Stimulated activated CD8-positive, alpha-beta memory T cell treated with anti-CD3 and anti-CD28 coated beads, Interleukin-7, amount 100 ng/mL, for 24 hours (primary cell): ENCODE measurements at regions not wholly inside any gene's neighbourhood (a gene's known extent, or its start where the extent isn't known, plus 50 kb on each side); places are given as distances from the start of the nearest gene placed in this dataset.
"Not testable (repeated sequence)": the region's sequence is repeated elsewhere in the genome, so short reads cannot be mapped to it uniquely, and the experiment has no call there.

Source experiments
- DNase-seq: peaks from one replicate; pipeline ENCODE4 v3.0.0-alpha.2; 2020; ENCODE audit warnings: low read depth

GRCh38 chr12:88753066-88753465 lies 172.8 kb upstream of the KITLG start:
- no peak for DNase-seq

- DNase-seq: no peak
Observed at GRCh38 chr12:88752183-88752582, 171.9 kb upstream of the KITLG start.

DNA sequence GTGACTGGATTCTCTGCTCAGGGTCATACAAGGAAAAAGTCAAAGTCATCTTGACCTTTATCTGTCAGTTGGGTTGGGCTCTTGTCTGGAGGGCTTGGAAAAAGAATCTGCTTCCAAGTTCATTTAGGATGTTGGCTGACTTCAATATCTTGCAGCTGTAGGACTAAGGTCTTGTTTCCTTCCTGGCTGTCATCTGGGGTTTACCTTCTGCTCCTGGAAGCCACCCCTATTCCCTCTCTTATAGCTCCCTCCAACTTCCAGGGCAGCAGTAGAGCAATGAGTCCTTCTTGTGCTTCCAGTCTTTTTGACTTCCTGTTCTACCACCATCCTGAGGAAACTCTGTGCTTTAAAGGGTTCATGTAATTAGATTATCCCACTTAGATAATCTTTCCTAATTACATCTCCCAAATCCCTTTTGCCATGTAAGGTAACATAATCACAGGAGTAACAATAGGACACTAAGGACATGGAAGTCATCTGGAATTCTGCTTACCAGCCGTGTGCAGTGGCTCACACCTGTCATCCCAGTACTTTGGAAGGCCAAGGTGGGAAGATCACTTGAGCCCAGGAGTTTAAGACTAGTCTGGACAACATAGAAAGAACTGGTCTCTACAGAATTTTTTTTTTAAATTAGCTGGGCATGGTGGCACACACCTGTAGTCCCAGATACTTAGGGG lies 170.7 kb upstream of the KITLG start:
- no peak for DNase-seq

GRCh38 chr12:88746386-88746785 lies 166.1 kb upstream of the KITLG start:
- no peak for DNase-seq

DNA sequence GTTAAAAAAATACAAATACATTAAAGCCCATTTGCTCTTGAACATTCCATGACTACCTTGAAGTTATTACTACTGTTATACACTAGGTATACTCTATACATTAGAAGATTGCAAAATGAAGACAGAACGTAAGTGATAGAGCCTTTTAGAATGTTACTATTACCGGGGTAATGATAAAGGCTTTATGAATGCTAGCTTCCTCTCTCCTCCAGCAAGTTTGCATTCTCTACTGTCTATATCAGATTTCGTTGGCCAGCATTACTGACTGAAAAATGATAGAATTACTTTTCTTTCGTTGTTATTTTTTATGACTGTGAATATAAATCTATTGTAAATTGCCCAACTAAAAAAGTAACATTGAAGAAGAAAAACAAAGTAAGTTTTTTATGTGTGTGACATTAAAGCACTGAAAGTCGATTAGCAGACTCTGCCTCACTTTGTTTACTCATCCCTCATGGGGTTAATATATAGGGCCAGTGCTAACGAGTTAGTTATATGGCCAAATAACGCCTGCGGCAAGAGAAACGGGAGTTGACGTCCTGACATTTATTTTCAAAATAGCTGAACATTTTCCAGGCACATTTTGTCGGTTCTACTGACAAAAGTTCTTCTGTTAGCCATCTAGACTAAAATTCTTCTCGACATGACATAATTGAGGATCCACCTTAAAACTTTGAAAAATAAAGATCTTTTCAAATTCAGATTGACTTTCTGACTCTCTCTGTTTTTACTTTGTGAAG lies 163.8 kb upstream of the KITLG start:
- DNase-seq: no peak

GRCh38 chr12:88737838-88738472 lies 157.7 kb upstream of the KITLG start:
- DNase-seq: no peak

- no peak for DNase-seq
Observed at GRCh38 chr12:88736031-88736430, 155.8 kb upstream of the KITLG start.

- no peak for DNase-seq
Observed at GRCh38 chr12:88733008-88733407, 152.7 kb upstream of the KITLG start.

- no peak for DNase-seq
Observed at GRCh38 chr12:88729196-88729595, 148.9 kb upstream of the KITLG start.

DNA sequence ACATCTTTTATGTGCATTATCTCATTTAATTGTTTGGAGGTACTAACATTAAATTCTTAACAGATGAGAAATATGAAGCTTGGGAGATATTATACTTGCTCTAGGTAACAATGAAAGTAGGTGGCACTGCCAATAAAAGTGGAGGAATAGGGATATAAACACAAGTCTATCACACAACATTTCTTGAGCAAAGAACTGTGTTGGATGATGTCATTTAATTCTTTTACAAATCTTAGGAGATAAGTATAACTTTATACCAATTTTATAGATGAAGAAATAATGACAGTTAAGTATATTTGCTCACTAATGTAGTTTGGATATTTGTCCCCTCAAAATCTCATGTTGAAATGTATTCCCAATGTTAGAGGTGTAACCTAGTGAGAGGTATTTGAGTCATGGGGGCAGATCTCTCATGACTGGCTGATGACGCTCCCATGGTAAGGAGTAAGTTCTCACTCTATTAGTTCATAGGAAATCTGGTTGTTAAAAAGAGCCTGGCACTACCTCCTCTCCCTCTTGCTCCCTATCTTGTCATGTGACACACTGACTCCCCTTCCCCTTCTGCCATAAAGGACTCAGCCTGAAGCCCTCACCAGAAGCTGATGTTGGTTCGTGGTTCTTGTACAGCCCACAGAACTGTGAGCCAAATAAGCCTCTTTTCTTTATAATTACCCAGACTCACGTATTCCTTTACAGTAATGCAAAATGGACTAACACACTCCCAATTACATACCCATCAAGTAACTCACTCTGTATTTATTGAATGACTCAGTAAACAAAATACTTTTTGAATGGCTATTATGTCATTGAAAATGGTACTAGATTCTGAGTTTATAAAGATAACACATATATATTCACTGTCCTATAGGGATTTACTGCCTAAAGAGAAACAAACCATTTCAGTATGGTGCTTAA lies 146.8 kb upstream of the KITLG start:
- DNase-seq: no peak

- no peak for DNase-seq
Observed at GRCh38 chr12:88725592-88726143, 145.4 kb upstream of the KITLG start.

DNA sequence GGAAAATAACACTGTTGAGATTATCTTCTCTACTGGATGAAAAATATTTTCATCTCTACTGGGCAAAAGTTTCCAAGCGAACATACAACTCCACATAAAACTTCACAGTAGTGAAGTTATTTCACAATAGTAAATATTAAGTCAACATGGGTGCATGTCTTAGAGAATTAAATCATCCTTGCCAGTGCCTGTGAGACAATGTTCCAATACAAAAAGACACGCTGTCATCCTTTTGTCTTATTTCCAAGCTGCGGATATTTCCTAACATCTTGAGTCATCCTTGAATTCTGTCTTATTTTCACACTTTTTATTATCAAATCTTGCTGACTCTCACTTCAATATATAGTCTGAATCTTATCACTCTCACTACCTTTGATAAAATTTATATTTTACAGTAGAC lies 142.9 kb upstream of the KITLG start:
- DNase-seq: no peak

DNA sequence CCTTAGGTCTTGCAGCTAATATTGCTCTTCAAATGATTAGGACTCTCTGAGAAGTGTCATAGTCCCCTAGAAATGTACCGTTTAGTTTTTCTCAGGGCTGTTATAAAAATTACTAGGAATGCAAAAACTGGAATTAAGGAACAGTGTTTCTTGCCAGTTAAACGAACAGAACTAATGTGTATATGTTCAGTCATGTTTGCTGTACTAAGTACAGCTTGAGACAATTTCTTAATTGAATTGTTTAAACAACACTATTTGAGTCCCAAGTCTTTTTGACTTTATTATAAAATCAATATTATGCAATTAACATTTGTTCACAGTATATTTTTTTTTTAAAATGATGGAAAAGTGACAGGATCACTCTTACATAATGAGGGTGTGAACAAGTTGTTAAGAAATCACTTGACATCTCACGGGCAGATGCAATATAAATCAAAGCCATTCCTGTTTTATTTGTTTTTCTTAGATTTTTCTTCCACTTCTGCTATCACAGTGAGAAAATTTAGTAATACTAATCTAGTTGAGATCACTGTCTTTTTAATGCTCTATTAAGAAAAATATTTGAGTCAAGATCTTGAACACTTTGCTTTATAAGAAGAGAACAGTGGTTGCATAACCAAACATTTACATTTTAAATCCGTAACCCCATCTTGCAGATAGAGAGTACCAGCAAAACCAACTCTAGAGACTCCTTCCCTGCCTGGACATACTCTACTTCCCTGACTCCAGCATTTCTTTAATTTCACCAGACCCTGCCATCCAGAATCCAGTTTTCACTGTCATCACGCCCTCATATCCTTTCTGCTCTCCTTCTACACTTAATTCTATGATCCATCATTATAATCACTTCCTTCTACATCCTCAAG lies 140.7 kb upstream of the KITLG start:
- no peak for DNase-seq

DNA sequence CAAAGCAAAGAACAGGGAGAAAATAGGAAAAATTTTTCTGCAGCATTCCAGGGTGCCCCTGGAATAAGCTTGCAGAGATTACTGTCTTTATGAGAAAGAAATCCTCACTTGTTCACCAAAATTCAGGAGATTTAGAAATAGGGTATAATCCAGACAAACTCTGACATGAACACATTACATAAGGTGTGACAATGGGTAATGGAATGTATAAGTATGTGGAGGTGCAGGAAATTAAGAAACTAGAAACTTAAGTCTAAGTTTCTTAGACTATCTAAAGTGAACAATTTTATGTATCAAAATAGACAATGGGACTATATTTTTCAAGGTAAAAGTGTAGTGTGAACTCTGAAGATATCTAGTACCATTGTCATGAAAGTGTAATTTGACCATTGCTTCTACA lies 140.0 kb upstream of the KITLG start:
- DNase-seq: no peak

DNA sequence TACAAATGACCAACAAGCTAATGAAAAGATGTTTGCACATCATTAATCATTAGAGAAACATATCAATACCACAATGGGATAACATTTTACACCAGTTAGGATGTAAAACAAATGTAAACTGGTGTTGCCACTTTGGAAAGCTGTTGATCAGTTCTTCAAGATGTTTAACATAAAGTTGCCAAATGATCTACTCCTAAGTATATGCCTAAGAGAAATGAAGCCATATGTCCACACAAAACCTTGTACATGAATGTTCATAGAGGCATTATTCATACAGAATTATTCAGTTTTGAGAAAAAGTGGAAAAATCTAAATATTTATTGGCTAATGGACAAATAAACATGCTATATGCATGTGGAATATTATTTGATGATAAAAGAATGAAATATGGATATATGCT lies 136.9 kb upstream of the KITLG start:
- no peak for DNase-seq

GRCh38 chr12:88716240-88716639 lies 136.0 kb upstream of the KITLG start:
- no peak for DNase-seq

GRCh38 chr12:88715673-88716072 lies 135.4 kb upstream of the KITLG start:
- DNase-seq: no peak

DNA sequence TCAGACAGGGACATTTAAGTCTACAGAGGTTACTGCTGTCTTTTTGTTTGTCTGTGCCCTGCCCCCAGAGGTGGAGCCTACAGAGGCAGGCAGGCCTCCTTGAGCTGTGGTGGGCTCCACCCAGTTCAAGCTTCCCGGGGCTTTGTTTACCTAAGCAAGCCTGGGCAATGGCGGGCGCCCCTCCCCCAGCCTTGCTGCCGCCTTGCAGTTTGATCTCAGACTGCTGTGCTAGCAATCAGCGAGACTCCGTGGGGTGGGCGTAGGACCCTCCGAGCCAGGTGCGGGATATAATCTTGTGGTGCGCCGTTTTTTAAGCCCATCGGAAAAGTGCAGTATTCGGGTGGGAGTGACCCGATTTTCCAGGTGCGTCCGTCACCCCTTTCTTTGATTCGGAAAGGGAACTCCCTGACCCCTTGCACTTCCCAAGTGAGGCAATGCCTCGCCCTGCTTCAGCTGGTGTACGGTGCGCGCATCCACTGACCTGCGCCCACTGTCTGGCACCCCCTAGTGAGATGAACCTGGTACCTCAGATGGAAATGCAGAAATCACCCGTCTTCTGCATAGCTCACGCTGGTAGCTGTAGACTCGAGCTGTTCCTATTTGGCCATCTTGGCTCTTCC lies 134.1 kb upstream of the KITLG start:
- DNase-seq: not testable (repeated sequence)

DNA sequence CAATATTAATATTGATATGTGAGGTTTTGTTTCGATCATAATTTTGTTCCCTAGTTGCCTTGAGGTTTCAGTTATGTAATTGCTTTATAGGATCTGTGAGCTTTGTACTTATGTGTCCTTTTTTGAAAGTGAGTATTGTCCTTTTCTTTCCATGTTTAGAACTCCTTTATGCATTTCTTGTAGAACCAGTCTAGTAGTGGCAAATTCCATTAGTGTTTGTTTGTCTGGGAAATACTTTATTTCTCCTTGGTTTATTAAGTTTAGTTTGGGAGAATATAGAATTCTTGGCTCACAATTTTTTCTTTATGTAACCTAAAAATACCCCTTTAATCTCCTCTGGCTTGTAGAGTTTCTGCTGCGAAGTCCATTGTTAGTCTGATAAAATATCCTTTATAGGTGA lies 127.5 kb upstream of the KITLG start:
- DNase-seq: no peak

DNA sequence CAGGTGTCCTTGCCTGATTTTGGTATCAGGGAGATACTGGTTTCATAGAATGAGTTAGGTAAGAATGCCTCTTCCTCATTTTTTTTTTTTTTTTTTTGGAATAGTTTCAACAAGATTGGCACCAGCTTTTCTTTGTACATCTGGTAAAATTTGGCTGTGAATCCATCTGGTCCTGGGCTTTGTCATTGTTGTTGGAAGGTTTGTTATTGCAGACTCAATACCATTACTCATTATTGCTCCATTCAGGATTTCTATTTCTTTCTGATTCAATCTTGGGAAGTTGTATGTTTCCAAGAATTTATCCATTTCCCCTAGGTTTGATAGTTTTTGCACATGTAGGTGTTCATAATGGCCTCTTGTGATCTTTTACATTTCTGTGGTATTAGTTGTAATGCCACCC lies 126.0 kb upstream of the KITLG start:
- no peak for DNase-seq

GRCh38 chr12:88703790-88704189 lies 123.5 kb upstream of the KITLG start:
- DNase-seq: no peak
